Cerebellar cortex (tissue), 1 donor: ENCODE measurements at regions not wholly inside any gene's neighbourhood (a gene's known extent, or its start where the extent isn't known, plus 50 kb on each side); places are given as distances from the start of the nearest gene placed in this dataset.
"Not testable (repeated sequence)": the region's sequence is repeated elsewhere in the genome, so short reads cannot be mapped to it uniquely, and the experiment has no call there.

Experiments used
- DNase-seq: peaks from one replicate; pipeline ENCODE4 v3.0.0-alpha.2; 2015; ENCODE audit warnings: low spot score

GRCh38 chr17:64772845-64773299 lies 110.8 kb upstream of the SMURF2 start:
- no peak for DNase-seq

DNA sequence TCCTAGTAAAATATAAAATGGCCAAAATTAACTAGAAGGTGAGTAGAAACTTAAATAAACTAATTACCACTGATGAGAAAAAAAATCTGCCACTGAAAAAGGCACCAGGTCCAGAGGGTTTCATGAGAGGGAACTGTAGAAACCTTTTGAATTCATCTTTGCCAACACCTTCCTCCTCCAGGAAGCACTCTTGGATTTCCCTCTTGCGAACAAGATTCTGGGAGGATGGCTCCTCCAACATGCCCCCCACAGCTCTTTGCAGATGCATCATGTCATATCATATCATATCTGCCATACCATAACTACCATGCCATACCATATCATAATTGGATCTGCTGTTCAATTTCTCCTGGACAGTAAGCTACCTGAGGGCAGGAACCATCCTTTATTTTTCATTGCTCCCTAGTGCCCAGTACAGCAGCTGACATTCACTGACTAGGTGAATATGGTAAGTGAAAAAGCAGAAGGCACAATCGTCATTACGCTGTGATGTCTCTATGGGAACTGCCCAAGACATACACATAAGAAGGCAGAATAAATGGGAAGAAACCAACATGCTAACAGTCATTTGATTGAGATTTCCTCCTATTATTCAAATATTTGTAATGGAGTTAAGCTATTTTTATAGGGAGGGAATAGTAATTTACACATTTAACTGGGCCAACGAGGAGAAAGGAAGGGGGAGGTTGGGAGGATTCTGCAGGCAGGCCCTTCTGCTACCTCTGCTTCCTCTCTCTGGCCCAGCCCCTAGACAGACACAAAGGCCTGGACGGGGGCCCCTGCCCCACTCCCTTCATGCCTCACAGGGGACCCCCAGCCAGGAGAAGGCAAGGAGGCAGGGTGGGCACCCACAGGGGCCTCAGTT lies 110.1 kb upstream of the SMURF2 start:
- DNase-seq = no peak

DNA sequence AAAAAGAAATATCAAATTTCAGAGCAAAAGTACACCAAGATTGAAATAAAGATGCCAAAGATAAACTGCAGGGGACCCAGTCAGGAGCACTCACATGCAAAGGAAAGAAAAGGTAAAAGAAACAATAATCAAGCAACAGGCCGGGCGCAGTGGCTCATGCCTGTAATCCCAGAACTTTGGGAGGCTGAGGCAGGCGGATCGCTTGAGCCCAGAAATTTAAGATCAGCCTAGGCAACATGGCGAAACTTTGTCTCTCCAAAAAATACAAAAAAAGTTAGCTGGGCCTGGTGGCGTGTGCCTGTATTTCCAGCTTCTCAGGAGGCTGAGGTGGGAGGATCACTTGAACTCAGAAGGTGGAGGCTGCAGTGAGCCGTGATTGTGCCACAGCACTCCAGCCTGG lies 107.6 kb upstream of the SMURF2 start:
- DNase-seq = no peak

DNA sequence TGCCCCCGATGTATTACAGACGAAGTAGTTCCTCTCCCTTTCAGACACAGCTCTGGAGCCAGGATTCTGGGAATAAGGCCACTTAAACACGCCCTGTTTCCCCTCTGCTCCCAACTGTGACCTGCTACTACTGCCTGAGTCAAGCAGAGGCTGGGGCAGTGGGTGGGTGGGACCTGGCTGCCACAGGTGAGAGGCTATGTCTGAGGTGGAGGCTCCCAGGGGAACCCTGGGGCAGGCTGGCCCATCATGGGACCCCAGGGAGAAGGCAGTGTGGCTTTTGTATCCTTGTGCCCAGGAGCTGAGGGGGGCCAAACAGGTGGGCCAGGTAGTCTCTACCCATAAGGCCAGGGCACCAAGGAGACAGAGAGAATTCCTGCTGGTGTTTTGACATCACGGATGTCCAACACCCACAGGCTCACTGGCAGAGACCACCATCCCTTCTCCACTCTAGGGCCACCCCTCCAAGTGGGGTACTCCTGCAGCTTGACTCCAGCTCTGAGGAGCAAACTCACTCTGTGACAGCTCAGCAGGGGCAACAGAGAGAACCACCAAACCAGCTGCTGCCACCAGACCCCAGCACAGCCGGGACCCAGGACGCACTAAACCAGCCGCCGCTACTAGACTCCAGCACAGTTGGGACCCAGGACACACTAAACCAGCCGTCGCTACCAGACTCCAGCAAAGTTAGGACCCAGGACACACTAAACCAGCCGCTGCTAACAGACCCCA lies 105.3 kb upstream of the SMURF2 start:
- DNase-seq = no peak

- no peak for DNase-seq
Observed at GRCh38 chr17:64765191-64765889, 103.2 kb upstream of the SMURF2 start.

- no peak for DNase-seq
Observed at GRCh38 chr17:64750891-64751677, 89.0 kb upstream of the SMURF2 start.

DNA sequence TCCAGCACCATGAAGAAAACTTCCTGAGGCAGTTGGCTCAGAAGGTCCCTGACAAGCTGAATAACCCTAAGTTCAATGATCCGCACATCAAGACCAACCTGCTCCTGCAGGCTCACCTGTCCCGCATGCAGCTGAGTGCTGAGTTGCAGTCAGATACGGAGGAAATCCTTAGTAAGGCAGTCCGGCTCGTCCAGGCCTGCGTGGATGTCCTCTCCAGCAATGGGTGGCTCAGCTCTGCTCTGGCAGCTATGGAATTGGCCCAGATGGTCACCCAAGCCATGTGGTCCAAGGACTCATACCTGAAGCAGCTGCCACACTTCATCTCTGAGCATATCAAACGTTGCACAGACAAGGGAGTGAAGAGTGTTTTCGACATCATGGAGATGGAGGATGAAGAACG lies 88.4 kb upstream of the SMURF2 start:
- no peak for DNase-seq

DNA sequence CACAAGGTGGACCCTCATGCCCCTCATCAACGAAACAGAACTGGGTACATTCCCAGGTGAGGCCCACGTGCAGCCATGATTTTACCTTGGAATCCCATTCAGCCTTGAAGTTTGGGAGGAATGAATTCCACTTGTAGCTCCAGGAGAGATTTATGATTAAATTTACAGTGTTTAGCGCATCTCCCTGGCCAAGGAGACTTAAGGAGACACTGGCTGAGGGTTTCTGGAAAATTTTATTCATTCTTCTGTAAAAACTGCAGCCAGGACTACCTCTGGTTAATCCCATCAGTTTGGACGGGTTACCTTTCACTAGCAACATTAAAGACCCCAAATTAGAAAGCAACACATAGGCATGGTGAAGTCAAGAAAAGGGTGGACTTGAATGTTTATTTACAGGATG lies 87.2 kb upstream of the SMURF2 start:
- DNase-seq = no peak

DNA sequence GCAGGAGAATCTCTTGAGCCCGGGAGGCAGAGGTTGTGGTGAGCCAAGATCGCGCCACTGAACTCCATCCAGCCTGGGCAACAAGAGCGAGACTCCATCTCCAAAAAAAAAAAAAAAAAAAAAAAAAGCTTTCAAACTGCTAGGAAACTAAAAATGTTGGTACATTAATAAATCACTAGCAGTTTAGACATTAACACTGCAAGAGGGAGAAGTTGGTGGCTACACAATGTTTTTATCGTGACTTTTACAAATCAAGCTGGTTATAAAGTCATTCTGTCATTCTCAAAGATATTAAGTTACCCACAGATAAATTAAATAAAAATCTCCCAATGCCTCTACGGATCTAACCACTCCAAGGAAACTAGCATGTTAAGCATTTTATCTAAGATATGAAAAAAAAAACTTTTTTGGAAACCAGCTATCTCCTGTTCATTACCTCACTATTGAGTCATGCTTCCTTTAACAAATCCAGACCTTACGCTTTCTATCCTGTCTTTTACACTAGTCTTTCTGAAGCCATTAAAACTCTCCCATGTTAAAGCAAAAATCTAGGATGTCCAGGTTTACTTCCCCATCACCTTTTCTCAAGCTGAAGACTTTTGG lies 85.9 kb upstream of the SMURF2 start:
- no peak for DNase-seq

- no peak for DNase-seq
Observed at GRCh38 chr17:64742326-64742725, 80.2 kb upstream of the SMURF2 start.

DNA sequence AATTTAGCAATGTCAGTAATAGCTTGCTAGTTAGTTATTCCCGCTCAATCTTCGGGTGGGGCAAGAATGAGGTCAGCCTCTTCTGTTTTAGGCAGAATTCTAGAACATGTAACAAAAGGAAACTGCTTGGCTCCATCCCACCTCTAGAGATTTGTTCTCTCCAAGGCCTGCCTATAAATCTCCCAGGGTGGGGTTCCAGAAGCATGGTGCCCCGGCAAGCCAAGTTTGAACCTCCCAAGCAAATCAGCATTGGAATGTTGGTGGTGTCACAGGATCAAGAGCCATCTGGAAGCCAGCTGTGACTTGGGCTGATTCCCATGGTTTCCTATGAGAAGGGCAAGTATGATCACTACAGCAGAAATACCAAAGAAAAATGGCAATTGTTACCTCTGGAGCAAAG lies 79.8 kb upstream of the SMURF2 start:
- not testable (repeated sequence) for DNase-seq

DNA sequence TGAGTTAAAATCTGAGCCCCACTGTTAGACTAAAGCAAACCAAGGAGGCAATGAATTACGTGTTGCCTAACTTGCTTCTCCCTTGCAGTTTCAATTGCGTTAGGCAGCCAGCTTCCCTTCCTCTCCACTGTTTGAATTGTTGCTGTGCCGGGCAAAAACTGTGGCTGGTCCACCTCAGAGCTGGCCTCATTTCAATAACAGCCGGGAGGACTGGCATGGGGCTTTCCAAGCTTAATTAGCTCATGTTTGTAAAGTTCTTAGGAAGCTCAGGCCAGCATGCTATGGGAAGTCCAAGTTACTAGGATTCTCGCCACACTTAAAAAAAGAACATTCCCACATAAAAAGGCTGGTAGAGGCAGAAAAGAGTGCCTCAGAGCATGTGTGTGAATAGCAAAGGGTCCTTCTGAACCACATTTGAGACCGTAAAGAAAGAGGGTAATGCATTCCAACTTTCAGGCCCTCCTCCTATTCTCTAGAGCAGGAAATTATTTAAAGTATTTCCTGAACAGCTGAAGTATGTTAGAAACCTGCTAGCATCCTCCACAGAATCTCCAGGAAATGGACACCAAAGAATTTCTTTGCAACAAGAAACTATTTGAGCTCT lies 79.0 kb upstream of the SMURF2 start:
- peak; percentile 25 for DNase-seq

DNA sequence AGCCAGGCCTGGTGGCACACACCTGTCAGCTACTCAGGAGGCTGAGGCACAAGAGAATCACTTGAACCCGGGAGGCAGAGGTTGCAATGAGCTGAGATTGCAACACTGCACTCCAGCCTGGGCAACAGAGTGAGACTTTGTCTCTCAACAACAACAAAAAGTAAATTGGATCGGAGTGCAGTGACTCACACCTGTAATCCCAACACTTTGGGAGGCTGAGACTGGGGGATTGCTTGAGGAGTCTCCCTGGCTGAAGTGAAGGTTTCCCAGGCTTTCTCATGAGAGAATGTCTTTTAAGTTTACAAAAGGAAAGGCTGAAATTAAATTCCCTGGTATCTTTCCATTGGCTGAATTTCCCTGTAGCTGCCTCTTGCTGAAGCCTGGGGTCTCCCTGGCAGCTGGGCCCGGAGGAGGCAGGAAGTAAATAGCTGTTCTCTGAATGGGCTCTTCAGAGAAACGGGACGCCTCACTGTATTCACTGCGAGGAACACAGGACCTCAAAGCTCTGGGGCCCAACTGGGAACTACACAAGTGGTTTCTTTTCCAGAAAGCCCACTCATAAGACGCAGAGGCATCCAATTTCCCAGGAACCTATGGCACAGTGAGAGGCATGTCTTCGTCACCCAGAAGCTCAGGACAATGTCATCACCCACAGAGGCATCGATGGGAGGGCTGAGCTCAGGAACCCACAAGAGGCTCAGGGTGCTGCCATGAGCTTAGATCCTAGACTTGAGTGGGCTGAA lies 77.4 kb upstream of the SMURF2 start:
- DNase-seq = no peak

DNA sequence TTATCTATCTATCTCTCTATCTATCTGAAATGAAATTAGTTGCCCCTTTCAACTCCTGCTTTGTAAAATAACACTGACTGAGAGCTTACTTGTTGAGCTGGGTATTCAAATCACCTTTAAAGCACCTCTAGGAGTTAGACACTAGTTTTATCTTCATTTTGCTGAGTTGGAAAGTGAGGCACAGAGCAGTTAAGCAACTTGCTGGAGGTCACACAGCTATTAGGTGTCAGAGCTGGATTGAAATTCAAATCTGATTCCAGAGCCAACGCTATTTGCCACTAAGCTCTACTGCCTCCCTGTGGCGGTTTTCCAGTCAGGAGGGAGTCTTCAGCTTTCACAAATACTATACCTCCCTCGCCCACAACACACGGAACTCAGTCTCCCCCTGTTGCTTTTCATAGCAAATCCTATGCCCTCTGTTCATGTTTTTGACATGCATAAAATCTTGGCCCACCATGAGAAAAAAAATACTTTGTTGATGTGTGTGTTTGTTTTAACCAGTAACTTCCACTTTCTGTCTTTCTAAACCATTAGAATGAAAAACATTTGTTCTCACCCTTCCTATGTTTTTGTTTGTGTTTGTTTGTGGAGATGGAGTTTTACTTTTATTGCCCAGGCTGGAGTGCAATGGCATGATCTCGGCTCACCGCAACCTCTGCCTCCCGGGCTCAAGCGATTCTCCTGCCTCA lies 74.8 kb upstream of the SMURF2 start:
- DNase-seq = peak; percentile 27

DNA sequence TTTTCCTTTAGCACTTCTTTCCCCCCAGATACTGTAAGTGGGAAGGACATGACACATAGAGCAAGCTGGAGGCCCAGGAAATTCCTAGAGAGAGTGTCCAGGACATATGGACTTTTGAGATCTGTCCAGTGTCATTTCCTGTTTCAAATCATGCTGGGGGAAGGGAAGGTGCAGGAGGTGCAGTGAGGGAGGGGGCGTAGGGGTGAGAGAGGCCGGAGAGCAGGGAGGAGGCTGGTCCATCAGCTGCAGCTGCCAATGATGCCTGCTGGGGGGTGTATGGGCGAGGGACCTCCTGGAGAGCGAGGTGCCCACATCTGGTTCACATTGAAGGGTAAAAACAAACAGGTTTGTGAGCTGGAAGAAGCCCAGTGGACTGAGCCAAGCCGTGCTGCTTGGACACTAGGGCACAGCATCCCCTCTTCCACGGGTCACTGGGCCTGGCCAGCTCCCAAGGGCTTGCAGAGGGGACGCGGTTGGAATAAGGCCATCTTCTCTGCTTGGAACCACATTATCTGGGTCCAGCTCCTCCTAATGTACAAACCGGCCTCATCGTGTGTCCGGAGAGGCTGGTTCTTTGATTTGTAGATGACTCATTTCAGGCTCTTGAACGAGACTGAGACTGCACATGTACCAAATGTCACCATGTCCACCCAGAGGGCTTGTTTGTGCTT lies 70.4 kb upstream of the SMURF2 start:
- no peak for DNase-seq

- not testable (repeated sequence) for DNase-seq
Observed at GRCh38 chr17:64730023-64730422, 67.9 kb upstream of the SMURF2 start.

DNA sequence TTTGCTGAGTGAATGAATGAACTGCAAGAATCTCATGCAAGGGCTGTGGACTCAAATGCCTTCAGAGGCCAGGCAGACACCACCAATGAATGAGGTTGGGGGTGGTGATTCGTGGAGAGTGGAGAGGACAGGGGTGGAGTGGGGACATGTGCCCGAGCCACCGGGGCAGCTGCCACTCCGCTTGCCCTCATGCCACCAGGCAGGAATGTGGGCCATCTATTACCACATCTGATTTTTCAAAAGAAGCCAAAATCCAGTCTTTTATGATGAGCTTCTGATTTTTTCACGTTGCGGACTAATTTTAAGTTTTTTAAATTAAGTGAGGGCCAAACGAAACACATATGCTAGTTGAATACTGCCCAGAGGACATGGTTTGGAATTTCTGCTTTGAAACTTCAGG lies 67.1 kb upstream of the SMURF2 start:
- DNase-seq = no peak

- DNase-seq = no peak
Observed at GRCh38 chr17:64728041-64728695, 66.1 kb upstream of the SMURF2 start.

- DNase-seq = not testable (repeated sequence)
Observed at GRCh38 chr17:64726025-64726424, 63.9 kb upstream of the SMURF2 start.
